A549 (cell line): ENCODE measurements at regions not wholly inside any gene's neighbourhood (a gene's known extent, or its start where the extent isn't known, plus 50 kb on each side); places are given as distances from the start of the nearest gene placed in this dataset.

ENCODE experiments used
- POLR2A ChIP-seq: IDR thresholded peaks from 2 replicates; pipeline ENCODE4 v1.6.1; 2012; ENCODE audit warnings: mild to moderate bottlenecking, low read length
- USF2 ChIP-seq: fragments of 450-650 bp; IDR thresholded peaks from 2 replicates; pipeline ENCODE4 v1.6.1; 2014; ENCODE audit warnings: antibody characterized with exemption

GRCh38 chr22:27220339-27220738 lies 563.0 kb downstream of the MIAT start:
- TF ChIP-seq USF2 (no peak), POLR2A (no peak)
